H9 (cell line): ENCODE measurements at regions not wholly inside any gene's neighbourhood (a gene's known extent, or its start where the extent isn't known, plus 50 kb on each side); places are given as distances from the start of the nearest gene placed in this dataset.

ENCODE experiments used
- DNase-seq: peaks from one replicate; pipeline ENCODE4 v3.0.0-alpha.2; 2017
- H2AFZ ChIP-seq: one replicate; pipeline ENCODE4 v1.6.1; 2013; ENCODE audit warnings: mild to moderate bottlenecking, low read length, control low read depth, moderate library complexity
- H2AK5ac ChIP-seq: 2 replicates; pipeline ENCODE4 v1.6.1; 2013; ENCODE audit warnings: low read length, control low read depth, mixed read lengths; ENCODE audit not compliant: insufficient read length
- H2BK120ac ChIP-seq: one replicate; pipeline ENCODE4 v1.6.1; 2013; ENCODE audit warnings: low read depth, mild to moderate bottlenecking, low read length, control low read depth, inconsistent platforms; ENCODE audit not compliant: poor library complexity, severe bottlenecking
- H2BK12ac ChIP-seq: 2 replicates; pipeline ENCODE4 v1.6.1; 2013; ENCODE audit warnings: low read length, control low read depth, mixed read lengths, low read depth; ENCODE audit not compliant: insufficient read length
- H2BK15ac ChIP-seq: 2 replicates; pipeline ENCODE4 v1.6.1; 2013; ENCODE audit warnings: low read depth, low read length, control low read depth
- H2BK20ac ChIP-seq: one replicate; pipeline ENCODE4 v1.6.1; 2013; ENCODE audit warnings: low read depth, mild to moderate bottlenecking, low read length, control low read depth, inconsistent platforms; ENCODE audit not compliant: poor library complexity, severe bottlenecking
- H2BK5ac ChIP-seq: 2 replicates; pipeline ENCODE4 v1.6.1; 2013; ENCODE audit warnings: low read length, control low read depth, mixed read lengths; ENCODE audit not compliant: insufficient read length
- H3K14ac ChIP-seq: 2 replicates; pipeline ENCODE4 v1.6.1; 2013; ENCODE audit warnings: low read length, control low read depth; ENCODE audit not compliant: insufficient read depth
- H3K18ac ChIP-seq: 2 replicates; pipeline ENCODE4 v1.6.1; 2013; ENCODE audit warnings: low read depth, mild to moderate bottlenecking, mixed read lengths, low read length, control low read depth; ENCODE audit not compliant: insufficient read length
- H3K23ac ChIP-seq: 2 replicates; pipeline ENCODE4 v1.6.1; 2013; ENCODE audit warnings: low read length, control low read depth, mixed read lengths, low read depth; ENCODE audit not compliant: insufficient read length
- H3K23me2 ChIP-seq: 2 replicates; pipeline ENCODE4 v1.6.1; 2013; ENCODE audit warnings: low read depth, mild to moderate bottlenecking, mixed read lengths, low read length, control low read depth; ENCODE audit not compliant: insufficient read length, poor library complexity, severe bottlenecking
- H3K27ac ChIP-seq: 2 replicates; pipeline ENCODE4 v1.5.1; 2013; ENCODE audit warnings: low read length, control low read depth, mixed read lengths, low read depth; ENCODE audit not compliant: insufficient read length
- H3K27me3 ChIP-seq: 2 replicates; pipeline ENCODE4 v1.6.1; 2013; ENCODE audit warnings: low read length, control low read depth, inconsistent platforms; ENCODE audit not compliant: insufficient read depth
- H3K4ac ChIP-seq: 2 replicates; pipeline ENCODE4 v1.6.1; 2013; ENCODE audit warnings: low read depth, mild to moderate bottlenecking, control low read depth, inconsistent platforms, low read length, moderate library complexity
- H3K4me1 ChIP-seq: 2 replicates; pipeline ENCODE4 v1.6.1; 2013; ENCODE audit warnings: low read length, control low read depth, inconsistent platforms; ENCODE audit not compliant: insufficient read depth
- H3K4me2 ChIP-seq: 2 replicates; pipeline ENCODE4 v1.6.1; 2013; ENCODE audit warnings: low read length, control low read depth, mixed read lengths; ENCODE audit not compliant: insufficient read length, insufficient read depth
- H3K56ac ChIP-seq: 2 replicates; pipeline ENCODE4 v1.6.1; 2013; ENCODE audit warnings: low read depth, mild to moderate bottlenecking, mixed read lengths, low read length, control low read depth; ENCODE audit not compliant: insufficient read length
- H3K79me1 ChIP-seq: 2 replicates; pipeline ENCODE4 v1.6.1; 2013; ENCODE audit warnings: low read depth, mild to moderate bottlenecking, moderate library complexity, low read length, control low read depth, inconsistent platforms; ENCODE audit not compliant: insufficient read depth, poor library complexity, severe bottlenecking
- H3K79me2 ChIP-seq: 2 replicates; pipeline ENCODE4 v1.6.1; 2013; ENCODE audit warnings: low read length, control low read depth, inconsistent platforms; ENCODE audit not compliant: insufficient read depth
- H3K9ac ChIP-seq: 2 replicates; pipeline ENCODE4 v1.6.1; 2013; ENCODE audit warnings: low read length, control low read depth, mixed read lengths; ENCODE audit not compliant: insufficient read length; ENCODE audit errors: extremely low read depth
- H3K9me3 ChIP-seq: one replicate; pipeline ENCODE4 v1.6.1; 2013; ENCODE audit warnings: low read depth, low read length, inconsistent platforms; ENCODE audit not compliant: control insufficient read depth
- H3T11ph ChIP-seq: one replicate; pipeline ENCODE4 v1.6.1; 2013; ENCODE audit warnings: mild to moderate bottlenecking, low read length, control low read depth, inconsistent platforms
- H4K20me1 ChIP-seq: one replicate; pipeline ENCODE4 v1.6.1; 2013; ENCODE audit not compliant: control insufficient read depth, insufficient read length, insufficient read depth
- H4K5ac ChIP-seq: 2 replicates; pipeline ENCODE4 v1.6.1; 2013; ENCODE audit warnings: low read depth, mild to moderate bottlenecking, mixed read lengths, low read length, control low read depth; ENCODE audit not compliant: insufficient read length
- H4K8ac ChIP-seq: replicated peaks from 2 replicates; pipeline ENCODE4 v1.6.1; 2013; ENCODE audit warnings: low read length, control low read depth, mixed read lengths, low read depth; ENCODE audit not compliant: insufficient read length
- H4K91ac ChIP-seq: 2 replicates; pipeline ENCODE4 v1.6.1; 2013; ENCODE audit warnings: low read depth, mild to moderate bottlenecking, moderate library complexity, mixed read lengths, low read length, control low read depth; ENCODE audit not compliant: insufficient read length
- H3K27ac Mint-ChIP-seq, 3 experiments: 2 replicates in 2 of 3; 3 replicates in 1 of 3; pipeline ENCODE4 v1.8.0; 2020 to 2021; ENCODE audit warnings: mixed read lengths in 3 of 3, mild to moderate bottlenecking in 1 of 3, moderate library complexity in 1 of 3
- H3K27me3 Mint-ChIP-seq: 2 replicates; pipeline ENCODE4 v1.8.0; 2021; ENCODE audit warnings: low read depth, mild to moderate bottlenecking, moderate library complexity, mixed read lengths
- H3K36me3 Mint-ChIP-seq, 3 experiments: 2 replicates in 2 of 3; 3 replicates in 1 of 3; pipeline ENCODE4 v1.8.0; 2020 to 2021; ENCODE audit warnings: low read depth in 3 of 3, mixed read lengths in 3 of 3; ENCODE audit not compliant: insufficient read depth in 1 of 3
- H3K4me1 Mint-ChIP-seq, 2 experiments: 2 replicates each; pipeline ENCODE4 v1.8.0; 2020; ENCODE audit warnings: mixed read lengths in 2 of 2
- H3K4me3 Mint-ChIP-seq, 2 experiments: 2 replicates in 1 of 2; 3 replicates in 1 of 2; pipeline ENCODE4 v1.8.0; 2020 to 2021; ENCODE audit warnings: mild to moderate bottlenecking in 2 of 2, mixed read lengths in 2 of 2, moderate library complexity in 1 of 2
- H3K9me3 Mint-ChIP-seq, 2 experiments: 2 replicates in 1 of 2; 3 replicates in 1 of 2; pipeline ENCODE4 v1.8.0; 2020; ENCODE audit warnings: mild to moderate bottlenecking in 2 of 2, mixed read lengths in 2 of 2, moderate library complexity in 1 of 2
- CTCF ChIP-seq: fragments of 200-600 bp; sonication (generic); conservative IDR thresholded peaks from 3 replicates; pipeline ENCODE4 v1.8.0; 2021; ENCODE audit warnings: antibody characterized with exemption, mild to moderate bottlenecking
- WGBS: extraction: QIAGEN DNeasy Blood & Tissue Kit; methylation state at CpG from one replicate; pipeline ENCODE4 v1.1.7; 2013; ENCODE audit warnings: missing lambda C conversion rate, low lambda C conversion rate, mixed read lengths; ENCODE audit not compliant: insufficient read length; ENCODE audit errors: extremely low coverage; 5-methylcytosine and 5-hydroxymethylcytosine counted together

DNA sequence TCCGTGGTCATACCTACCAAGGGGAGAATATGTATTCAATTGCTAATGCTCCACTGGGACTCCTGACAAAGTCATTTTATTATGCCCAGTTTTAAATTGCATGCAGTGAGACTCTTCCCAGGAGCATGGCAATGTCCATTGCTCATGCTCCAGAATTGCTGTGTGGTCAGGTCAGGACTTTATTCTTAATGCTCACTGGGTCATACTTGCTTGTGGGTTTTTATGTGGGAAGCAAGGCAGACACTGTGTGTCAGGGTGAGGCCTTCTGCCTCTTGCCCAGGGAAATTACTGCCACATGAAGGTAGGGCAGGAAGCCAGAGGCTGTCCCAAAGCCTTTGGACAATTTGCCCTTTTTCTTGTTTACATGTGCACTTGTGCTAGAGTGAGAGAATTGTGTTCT lies 164.6 kb upstream of the MEF2C start:
- H3K27ac Mint-ChIP-seq, result no peak overlapping the region
- Histone ChIP-seq H3K9me3 (peaks cover 16% of the 10 kb centered on the region), H4K91ac (no peak overlapping the region), H2BK5ac (no peak overlapping the region), H2BK12ac (no peak overlapping the region), H2BK120ac (no peak overlapping the region), H3K4me2 (no peak overlapping the region), H3K27me3 (no peaks in the 10 kb centered on the region), H4K20me1 (no peaks in the 10 kb centered on the region), H2BK20ac (no peak overlapping the region), H3K27ac (no peak overlapping the region), H2AFZ (no peak overlapping the region), H2AK5ac (no peak overlapping the region), H3K56ac (no peak overlapping the region), H3K4ac (no peak overlapping the region), H2BK15ac (no peak overlapping the region), H3K23me2 (no peaks in the 10 kb centered on the region), H4K8ac (no peak overlapping the region), H3K79me1 (no peaks in the 10 kb centered on the region), H3T11ph (no peak overlapping the region), H3K4me1 (peaks cover 8% of the 10 kb centered on the region), H3K23ac (no peak overlapping the region), H3K9ac (no peak overlapping the region), H3K18ac (no peak overlapping the region), H3K14ac (no peak overlapping the region; the same call in 1 of the 2 replicates), H4K5ac (no peak overlapping the region), H3K79me2 (no peaks in the 10 kb centered on the region)
- no peak for DNase-seq
- H3K4me1 Mint-ChIP-seq, result peaks cover 8% of the 10 kb centered on the region in 2 experiments
- no CpG with 5 or more reads among the region's 1 CpG for WGBS
- no peaks in the 10 kb centered on the region for H3K27me3 Mint-ChIP-seq
- no peak for TF ChIP-seq CTCF
- H3K4me3 Mint-ChIP-seq, result no peak overlapping the region
- peaks cover 11 to 20% (median 12%) of the 10 kb centered on the region in 3 experiments for H3K36me3 Mint-ChIP-seq
- peaks cover 19 to 25% of the 10 kb centered on the region in 2 experiments for H3K9me3 Mint-ChIP-seq
